RWPE1 (cell line): ENCODE measurements at regions not wholly inside any gene's neighbourhood (a gene's known extent, or its start where the extent isn't known, plus 50 kb on each side); places are given as distances from the start of the nearest gene placed in this dataset.
"Not testable (repeated sequence)": the region's sequence is repeated elsewhere in the genome, so short reads cannot be mapped to it uniquely, and the experiment has no call there.

Source experiments
- CTCF ChIA-PET: fragments of 350-600 bp; sonication (Branson Sonifier 250); formaldehyde crosslinking; extraction: SDS; loops from one replicate; lab custom pipeline; 2021; lab: Yijun Ruan, JAX
- POLR2A ChIA-PET: fragments of 400-600 bp; formaldehyde crosslinking; extraction: SDS; loops from one replicate; lab custom pipeline; 2020; ENCODE audit warnings: antibody characterized with exemption; ENCODE audit not compliant: low non-redundant PET; lab: Yijun Ruan, JAX
- DNase-seq: peaks from one replicate; pipeline ENCODE4 v3.0.0; 2012; ENCODE audit warnings: low spot score
- H3K27ac ChIP-seq: fragments of 450-650 bp; 2 replicates; pipeline ENCODE4 v1.5.1; 2017
- TF ChIP-seq, protein P1 (sequence below): fragments of 450-650 bp; conservative IDR thresholded peaks from 2 replicates; pipeline ENCODE4 v1.5.1; 2017; ENCODE audit warnings: low read depth, mild to moderate bottlenecking

GRCh38 chr13:99758460-99759162 lies 213.0 kb downstream of the ZIC5 start:
- TF ChIP-seq, protein P1, sequence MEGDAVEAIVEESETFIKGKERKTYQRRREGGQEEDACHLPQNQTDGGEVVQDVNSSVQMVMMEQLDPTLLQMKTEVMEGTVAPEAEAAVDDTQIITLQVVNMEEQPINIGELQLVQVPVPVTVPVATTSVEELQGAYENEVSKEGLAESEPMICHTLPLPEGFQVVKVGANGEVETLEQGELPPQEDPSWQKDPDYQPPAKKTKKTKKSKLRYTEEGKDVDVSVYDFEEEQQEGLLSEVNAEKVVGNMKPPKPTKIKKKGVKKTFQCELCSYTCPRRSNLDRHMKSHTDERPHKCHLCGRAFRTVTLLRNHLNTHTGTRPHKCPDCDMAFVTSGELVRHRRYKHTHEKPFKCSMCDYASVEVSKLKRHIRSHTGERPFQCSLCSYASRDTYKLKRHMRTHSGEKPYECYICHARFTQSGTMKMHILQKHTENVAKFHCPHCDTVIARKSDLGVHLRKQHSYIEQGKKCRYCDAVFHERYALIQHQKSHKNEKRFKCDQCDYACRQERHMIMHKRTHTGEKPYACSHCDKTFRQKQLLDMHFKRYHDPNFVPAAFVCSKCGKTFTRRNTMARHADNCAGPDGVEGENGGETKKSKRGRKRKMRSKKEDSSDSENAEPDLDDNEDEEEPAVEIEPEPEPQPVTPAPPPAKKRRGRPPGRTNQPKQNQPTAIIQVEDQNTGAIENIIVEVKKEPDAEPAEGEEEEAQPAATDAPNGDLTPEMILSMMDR = no peak
- ChIA-PET POLR2A (no interaction called here), CTCF (interaction anchor here (0.7 kb wide), 1 partner anchor 8 kb away, joined by 3 read pairs; no protein-coding TSS in a partner anchor)
- no peak overlapping the region for H3K27ac ChIP-seq
- no peak for DNase-seq

DNA sequence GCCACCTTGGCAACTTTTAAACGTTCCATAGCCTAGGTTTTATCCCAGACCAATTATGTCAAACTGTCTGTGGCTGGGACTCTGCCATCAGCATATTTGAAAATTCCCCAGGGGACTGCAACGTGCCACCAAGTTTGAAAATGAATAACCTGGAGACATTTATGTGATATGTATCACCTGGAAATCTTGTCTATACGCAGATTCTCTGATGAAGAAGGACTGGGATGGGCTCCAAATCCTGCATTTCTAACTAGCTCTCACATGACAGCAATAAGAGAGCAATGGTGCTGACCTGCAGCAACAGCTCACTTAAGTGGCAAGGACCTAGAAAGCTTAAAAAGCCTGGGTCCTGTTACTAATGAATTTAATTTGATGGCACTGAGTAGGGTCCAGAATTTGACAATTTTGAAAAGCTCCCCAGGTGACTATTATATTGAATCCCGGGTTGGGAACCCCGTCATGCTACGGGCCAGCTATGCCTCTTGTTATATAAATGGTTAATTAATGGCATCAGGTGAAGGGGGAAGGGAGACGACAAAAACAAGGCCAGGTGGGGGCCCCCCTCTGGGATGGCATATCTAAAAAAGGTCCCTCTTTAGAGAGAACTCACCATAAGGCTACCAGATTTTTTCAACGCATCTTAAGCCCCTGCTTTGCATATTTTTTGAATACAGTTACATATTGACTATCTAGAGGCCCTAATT lies 213.7 kb downstream of the ZIC5 start:
- ChIA-PET POLR2A (no interaction called here), CTCF (no interaction called here)
- no peak overlapping the region for H3K27ac ChIP-seq
- DNase-seq = no peak
- TF ChIP-seq, protein P1 = no peak

- ChIA-PET POLR2A (no interaction called here), CTCF (interaction anchor here (0.6 kb wide), 1 partner anchor 88 kb away, joined by 3 read pairs; no protein-coding TSS in a partner anchor)
- DNase-seq = no peak
- TF ChIP-seq, protein P1 = no peak
- H3K27ac ChIP-seq = no peak overlapping the region
Measured at GRCh38 chr13:99756281-99756680, 215.3 kb downstream of the ZIC5 start.

GRCh38 chr13:99754750-99755149 lies 216.8 kb downstream of the ZIC5 start:
- CTCF ChIA-PET = not testable (repeated sequence)

DNA sequence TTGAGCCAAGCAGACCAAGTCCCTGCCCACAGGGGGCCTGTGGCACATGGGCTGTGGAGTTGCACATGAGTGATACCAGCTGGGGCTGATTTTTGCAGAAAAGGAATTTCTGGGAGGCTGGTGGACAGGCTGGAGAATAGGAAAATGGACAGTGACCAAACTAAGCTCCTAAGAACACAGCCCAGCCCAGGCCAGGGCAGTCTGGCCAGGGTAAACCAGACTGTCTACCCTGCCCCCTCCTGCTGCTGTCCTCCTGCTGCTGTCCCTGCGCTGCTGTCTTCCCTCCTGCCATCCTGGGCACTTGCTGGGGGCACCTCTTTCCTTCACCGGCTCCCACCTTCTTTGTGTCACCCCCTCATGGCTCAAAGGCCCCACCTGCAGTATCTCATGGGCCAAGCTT lies 219.2 kb downstream of the ZIC5 start:
- POLR2A ChIA-PET = no interaction called here
- CTCF ChIA-PET = no interaction called here
- TF ChIP-seq, protein P1 = no peak
- H3K27ac ChIP-seq = no peak overlapping the region
- DNase-seq = no peak

More at GRCh38 chr13:99754750-99755149, 216.8 kb downstream of the ZIC5 start:
- POLR2A ChIA-PET, H3K27ac ChIP-seq, DNase-seq: not testable (repeated sequence)

- ChIA-PET CTCF (no interaction called here), POLR2A (no interaction called here)
- no peak overlapping the region for H3K27ac ChIP-seq
- DNase-seq = no peak
- TF ChIP-seq, protein P1 = no peak
Measured at GRCh38 chr13:99751517-99752199, 219.9 kb downstream of the ZIC5 start.
